A673 (cell line): ENCODE measurements at regions not wholly inside any gene's neighbourhood (a gene's known extent, or its start where the extent isn't known, plus 50 kb on each side); places are given as distances from the start of the nearest gene placed in this dataset.

Experiments
- BruUV-seq: library from RNA; stranded (reverse); fragments of 400-500 nt; replicated peaks from 2 replicates; lab custom pipeline; 2021; lab: Mats Ljungman, UMichigan
- CTCF ChIA-PET: fragments of 300-600 bp; sonication (Branson Sonifier 250); formaldehyde crosslinking; loops from one replicate; lab custom pipeline; 2022; ENCODE audit warnings: antibody characterized with exemption; lab: Charles Lee
- POLR2A ChIA-PET: fragments of 300-600 bp; sonication (Branson Sonifier 250); formaldehyde crosslinking; loops from one replicate; lab custom pipeline; 2022; ENCODE audit warnings: antibody characterized with exemption; ENCODE audit not compliant: low non-redundant PET; lab: Charles Lee
- DNase-seq: peaks from one replicate; pipeline ENCODE4 v3.0.0-alpha.2; 2015; ENCODE audit warnings: low spot score
- H3K27ac ChIP-seq: fragments of 200-600 bp; sonication (generic); 2 replicates; pipeline ENCODE4 v1.5.1; 2016; ENCODE audit warnings: mixed run types, low read depth, mild to moderate bottlenecking, mixed read lengths, antibody characterized with exemption, low read length; ENCODE audit not compliant: poor library complexity, severe bottlenecking
- H3K27me3 ChIP-seq: fragments of 200-600 bp; sonication (generic); replicated peaks from 2 replicates; pipeline ENCODE4 v1.6.1; 2017; ENCODE audit warnings: mixed run types, low read depth, mild to moderate bottlenecking, mixed read lengths, antibody characterized with exemption, low read length; ENCODE audit not compliant: insufficient read depth, poor library complexity
- H3K36me3 ChIP-seq: fragments of 200-600 bp; sonication (generic); 2 replicates; pipeline ENCODE4 v1.6.1; 2016; ENCODE audit warnings: mixed run types, mild to moderate bottlenecking, mixed read lengths, antibody characterized with exemption, low read length; ENCODE audit not compliant: insufficient read depth, poor library complexity, severe bottlenecking
- H3K4me1 ChIP-seq: fragments of 200-600 bp; sonication (generic); 2 replicates; pipeline ENCODE4 v1.6.1; 2017; ENCODE audit warnings: mixed run types, mild to moderate bottlenecking, mixed read lengths, antibody characterized with exemption, low read length; ENCODE audit not compliant: insufficient read depth, poor library complexity, severe bottlenecking
- H3K4me3 ChIP-seq: fragments of 200-600 bp; sonication (generic); 2 replicates; pipeline ENCODE4 v1.5.1; 2016; ENCODE audit warnings: low read depth, mixed run types, mild to moderate bottlenecking, mixed read lengths, low read length; ENCODE audit not compliant: poor library complexity, severe bottlenecking
- H3K9me3 ChIP-seq: fragments of 200-600 bp; sonication (generic); 2 replicates; pipeline ENCODE4 v1.6.1; 2016; ENCODE audit warnings: mixed run types, low read depth, mild to moderate bottlenecking, mixed read lengths, antibody characterized with exemption, low read length; ENCODE audit not compliant: poor library complexity, severe bottlenecking
- CTCF ChIP-seq: fragments of 300-800, 200-600 bp; sonication (generic); conservative IDR thresholded peaks from 2 replicates; pipeline ENCODE4 v1.5.1; 2017; ENCODE audit warnings: low read depth, mild to moderate bottlenecking, antibody characterized with exemption, low read length, moderate library complexity, mixed read lengths
- EZH2 ChIP-seq: fragments of 200-600 bp; sonication (generic); IDR thresholded peaks from 2 replicates; pipeline ENCODE4 v1.6.1; 2017; ENCODE audit warnings: borderline replicate concordance, low read depth, mild to moderate bottlenecking, mixed read lengths, antibody characterized with exemption, low read length; ENCODE audit not compliant: poor library complexity, severe bottlenecking
- intact Hi-C: fragments of 100-400 bp; cut with micrococcal nuclease; formaldehyde crosslinking; loops from one replicate; pipeline ENCODE4 v1.10.0; 2022; ENCODE audit not compliant: unreplicated experiment

- Histone ChIP-seq H3K36me3 (no peaks in the 10 kb centered on the region), H3K27me3 (peaks cover 48% of the 10 kb centered on the region), H3K9me3 (peaks cover 7% of the 10 kb centered on the region), H3K27ac (no peak overlapping the region), H3K4me1 (no peaks in the 10 kb centered on the region), H3K4me3 (no peak overlapping the region)
- no TSS peak for BruUV-seq
- TF ChIP-seq CTCF (no peak), EZH2 (no peak)
- intact Hi-C loops, result no loop called here
- no peak for DNase-seq
- POLR2A ChIA-PET, result no interaction called here
- CTCF ChIA-PET, result no interaction called here
Measured at GRCh38 chr4:188818300-188818699, 679.1 kb downstream of the TRIML1 start.

- Histone ChIP-seq H3K36me3 (no peaks in the 10 kb centered on the region), H3K4me3 (no peak overlapping the region), H3K9me3 (peaks cover 3% of the 10 kb centered on the region), H3K4me1 (no peaks in the 10 kb centered on the region), H3K27me3 (peaks cover 43% of the 10 kb centered on the region), H3K27ac (no peak overlapping the region)
- TF ChIP-seq CTCF, result no peak
- no peak for TF ChIP-seq EZH2
- DNase-seq, result no peak
- intact Hi-C loops, result no loop called here
- ChIA-PET POLR2A (no interaction called here), CTCF (no interaction called here)
- no TSS peak for BruUV-seq
Measured at GRCh38 chr4:188819233-188819632, 680.0 kb downstream of the TRIML1 start.

- DNase-seq, result no peak
- no peaks in the 10 kb centered on the region for H3K9me3 ChIP-seq
- no peaks in the 10 kb centered on the region for H3K36me3 ChIP-seq
- H3K4me1 ChIP-seq, result no peaks in the 10 kb centered on the region
- H3K27me3 ChIP-seq, result peaks cover 29% of the 10 kb centered on the region
- H3K4me3 ChIP-seq, result no peak overlapping the region
- no TSS peak for BruUV-seq
- TF ChIP-seq CTCF, result no peak
- H3K27ac ChIP-seq, result no peak overlapping the region
- intact Hi-C loops, result no loop called here
- ChIA-PET CTCF (no interaction called here), POLR2A (no interaction called here)
Measured at GRCh38 chr4:188821500-188821899, 682.3 kb downstream of the TRIML1 start.
